T-helper 2 cell treated with Interferon-gamma antibody and Interleukin-4, amounts not matched to agents 5 μg/mL and 100 μg/mL, for 36 hours (primary cell): ENCODE measurements at regions not wholly inside any gene's neighbourhood (a gene's known extent, or its start where the extent isn't known, plus 50 kb on each side); places are given as distances from the start of the nearest gene placed in this dataset.
A peak's percentile ranks its signal among the peaks of the same experiment; 100 is the strongest.

Source experiments
- DNase-seq: peaks from one replicate; pipeline ENCODE4 v3.0.0; 2021; ENCODE audit warnings: low spot score
- H3K27ac Mint-ChIP-seq: one replicate; pipeline ENCODE4 v1.8.0; 2021; ENCODE audit warnings: mild to moderate bottlenecking, mixed read lengths
- H3K27me3 Mint-ChIP-seq: one replicate; pipeline ENCODE4 v1.8.0; 2021; ENCODE audit warnings: low read depth, mixed read lengths
- H3K36me3 Mint-ChIP-seq: one replicate; pipeline ENCODE4 v1.8.0; 2021; ENCODE audit warnings: low read depth, mixed read lengths
- H3K4me1 Mint-ChIP-seq: one replicate; pipeline ENCODE4 v1.8.0; 2021; ENCODE audit warnings: low read depth, mixed read lengths
- H3K4me3 Mint-ChIP-seq: one replicate; pipeline ENCODE4 v1.8.0; 2022; ENCODE audit warnings: mild to moderate bottlenecking, moderate library complexity, mixed read lengths
- H3K9me3 Mint-ChIP-seq: one replicate; pipeline ENCODE4 v1.8.0; 2021; ENCODE audit warnings: mixed read lengths

GRCh38 chr11:71084306-71085012 is 167.9 kb downstream of the SHANK2 start:
- Mint-ChIP-seq H3K36me3 (no peaks in the 10 kb centered on the region), H3K4me1 (no peaks in the 10 kb centered on the region), H3K4me3 (no peak overlapping the region), H3K27me3 (no peaks in the 10 kb centered on the region), H3K9me3 (no peaks in the 10 kb centered on the region), H3K27ac (no peak overlapping the region)
- DNase-seq, result no peak

GRCh38 chr11:71083105-71083504 is 169.3 kb downstream of the SHANK2 start:
- no peak overlapping the region for H3K4me3 Mint-ChIP-seq

GRCh38 chr11:71082454-71082853 is 169.9 kb downstream of the SHANK2 start:
- Mint-ChIP-seq H3K36me3 (no peaks in the 10 kb centered on the region), H3K27me3 (no peaks in the 10 kb centered on the region), H3K27ac (no peak overlapping the region), H3K4me3 (no peak overlapping the region), H3K4me1 (no peaks in the 10 kb centered on the region), H3K9me3 (no peaks in the 10 kb centered on the region)
- DNase-seq, result no peak

More at GRCh38 chr11:71083105-71083504, 169.3 kb downstream of the SHANK2 start:
- Mint-ChIP-seq H3K4me1 (no peaks in the 10 kb centered on the region), H3K27me3 (no peaks in the 10 kb centered on the region), H3K9me3 (no peaks in the 10 kb centered on the region), H3K27ac (no peak overlapping the region), H3K36me3 (no peaks in the 10 kb centered on the region)
- DNase-seq, result no peak

- H3K4me3 Mint-ChIP-seq, result no peak overlapping the region
- no peaks in the 10 kb centered on the region for H3K36me3 Mint-ChIP-seq
- DNase-seq, result no peak
- no peaks in the 10 kb centered on the region for H3K27me3 Mint-ChIP-seq
- H3K4me1 Mint-ChIP-seq, result no peaks in the 10 kb centered on the region
- H3K9me3 Mint-ChIP-seq, result no peaks in the 10 kb centered on the region
- H3K27ac Mint-ChIP-seq, result no peak overlapping the region
Observed at GRCh38 chr11:71081704-71082230, 170.6 kb downstream of the SHANK2 start.

- peak; percentile 11 for DNase-seq
- no peaks in the 10 kb centered on the region for H3K4me1 Mint-ChIP-seq
- H3K4me3 Mint-ChIP-seq, result no peak overlapping the region
- H3K36me3 Mint-ChIP-seq, result no peaks in the 10 kb centered on the region
- no peaks in the 10 kb centered on the region for H3K9me3 Mint-ChIP-seq
- H3K27ac Mint-ChIP-seq, result no peak overlapping the region
- H3K27me3 Mint-ChIP-seq, result no peaks in the 10 kb centered on the region
Observed at GRCh38 chr11:71080239-71081097, 171.9 kb downstream of the SHANK2 start.

- H3K27me3 Mint-ChIP-seq, result no peaks in the 10 kb centered on the region
- no peak for DNase-seq
- H3K4me1 Mint-ChIP-seq, result no peaks in the 10 kb centered on the region
- H3K27ac Mint-ChIP-seq, result no peak overlapping the region
- no peaks in the 10 kb centered on the region for H3K9me3 Mint-ChIP-seq
- H3K36me3 Mint-ChIP-seq, result no peaks in the 10 kb centered on the region
- H3K4me3 Mint-ChIP-seq, result no peak overlapping the region
Observed at GRCh38 chr11:71079795-71080194, 172.6 kb downstream of the SHANK2 start.

- Mint-ChIP-seq H3K36me3 (no peaks in the 10 kb centered on the region), H3K9me3 (no peaks in the 10 kb centered on the region), H3K4me3 (no peak overlapping the region), H3K27ac (no peak overlapping the region), H3K27me3 (no peaks in the 10 kb centered on the region), H3K4me1 (no peaks in the 10 kb centered on the region)
- no peak for DNase-seq
Observed at GRCh38 chr11:71078482-71078881, 173.9 kb downstream of the SHANK2 start.

GRCh38 chr11:71076525-71077304 is 175.7 kb downstream of the SHANK2 start:
- no peak for DNase-seq
- Mint-ChIP-seq H3K9me3 (no peaks in the 10 kb centered on the region), H3K27ac (no peak overlapping the region), H3K4me3 (no peak overlapping the region), H3K27me3 (no peaks in the 10 kb centered on the region), H3K36me3 (no peaks in the 10 kb centered on the region), H3K4me1 (no peaks in the 10 kb centered on the region)

- H3K27me3 Mint-ChIP-seq, result no peaks in the 10 kb centered on the region
- H3K4me1 Mint-ChIP-seq, result no peaks in the 10 kb centered on the region
- H3K4me3 Mint-ChIP-seq, result no peak overlapping the region
- H3K36me3 Mint-ChIP-seq, result no peaks in the 10 kb centered on the region
- no peak for DNase-seq
- H3K9me3 Mint-ChIP-seq, result no peaks in the 10 kb centered on the region
- H3K27ac Mint-ChIP-seq, result no peak overlapping the region
Observed at GRCh38 chr11:71075871-71076420, 176.4 kb downstream of the SHANK2 start.

GRCh38 chr11:71075116-71075720 is 177.2 kb downstream of the SHANK2 start:
- Mint-ChIP-seq H3K27me3 (no peaks in the 10 kb centered on the region), H3K36me3 (no peaks in the 10 kb centered on the region), H3K9me3 (no peaks in the 10 kb centered on the region), H3K27ac (no peak overlapping the region), H3K4me1 (no peaks in the 10 kb centered on the region), H3K4me3 (no peak overlapping the region)
- DNase-seq, result no peak

- DNase-seq, result no peak
- no peak overlapping the region for H3K27ac Mint-ChIP-seq
- H3K9me3 Mint-ChIP-seq, result no peaks in the 10 kb centered on the region
- no peaks in the 10 kb centered on the region for H3K36me3 Mint-ChIP-seq
- no peak overlapping the region for H3K4me3 Mint-ChIP-seq
- no peaks in the 10 kb centered on the region for H3K4me1 Mint-ChIP-seq
- H3K27me3 Mint-ChIP-seq, result no peaks in the 10 kb centered on the region
Observed at GRCh38 chr11:71071736-71072509, 180.5 kb downstream of the SHANK2 start.

- H3K27ac Mint-ChIP-seq, result no peak overlapping the region
- no peaks in the 10 kb centered on the region for H3K4me1 Mint-ChIP-seq
- no peaks in the 10 kb centered on the region for H3K27me3 Mint-ChIP-seq
- DNase-seq, result no peak
- no peaks in the 10 kb centered on the region for H3K9me3 Mint-ChIP-seq
- H3K36me3 Mint-ChIP-seq, result no peaks in the 10 kb centered on the region
- H3K4me3 Mint-ChIP-seq, result no peak overlapping the region
Observed at GRCh38 chr11:71070490-71071453, 181.6 kb downstream of the SHANK2 start.
